Testis (tissue), 2 donors: ENCODE measurements at regions not wholly inside any gene's neighbourhood (a gene's known extent, or its start where the extent isn't known, plus 50 kb on each side); places are given as distances from the start of the nearest gene placed in this dataset.

Experiments
- DNase-seq: peaks from one replicate; pipeline ENCODE4 v3.0.0-alpha.2; 2019
- H3K27ac ChIP-seq, 2 donors: fragments of 200-600 bp; sonication (generic); one replicate each; pipeline ENCODE4 v1.5.1; 2019
- H3K27me3 ChIP-seq: fragments of 200-600 bp; sonication (generic); one replicate; pipeline ENCODE4 v1.5.1; 2019
- H3K36me3 ChIP-seq: fragments of 200-600 bp; sonication (generic); one replicate; pipeline ENCODE4 v1.5.1; 2017; ENCODE audit warnings: low read depth; ENCODE audit errors: missing control alignments
- H3K4me1 ChIP-seq: fragments of 200-600 bp; sonication (generic); one replicate; pipeline ENCODE4 v1.5.1; 2019
- H3K4me3 ChIP-seq, 2 donors: fragments of 200-600 bp; sonication (generic); one replicate each; pipeline ENCODE4 v1.5.1; 2017 to 2019
- H3K9me3 ChIP-seq: fragments of 200-600 bp; sonication (generic); one replicate; pipeline ENCODE4 v1.5.1; 2017
- POLR2A ChIP-seq: fragments of 450-650 bp; IDR thresholded peaks from one replicate; pipeline ENCODE4 v1.6.1; 2017; ENCODE audit warnings: antibody characterized with exemption, mild to moderate bottlenecking, moderate library complexity
- WGBS, 2 donors: methylation state at CpG; one replicate each; pipeline ENCODE4 v1.1.5; 2018; 5-methylcytosine and 5-hydroxymethylcytosine counted together
- intact Hi-C: fragments of 100-400 bp; cut with DNase I; formaldehyde crosslinking; loops from one replicate; pipeline ENCODE4 v1.15.1; 2023; ENCODE audit warnings: low total_unique reads
- TF ChIP-seq, protein P1 (sequence below), 3 experiments: fragments of 450-650 bp in 2 of 3; fragments of 200-600 bp in 1 of 3; sonication (generic) in 1 of 3; IDR thresholded peaks; one replicate each; pipeline ENCODE4 v1.5.1; 2016 to 2019; ENCODE audit warnings: antibody characterized with exemption in 3 of 3, mild to moderate bottlenecking in 2 of 3, moderate library complexity in 1 of 3

DNA sequence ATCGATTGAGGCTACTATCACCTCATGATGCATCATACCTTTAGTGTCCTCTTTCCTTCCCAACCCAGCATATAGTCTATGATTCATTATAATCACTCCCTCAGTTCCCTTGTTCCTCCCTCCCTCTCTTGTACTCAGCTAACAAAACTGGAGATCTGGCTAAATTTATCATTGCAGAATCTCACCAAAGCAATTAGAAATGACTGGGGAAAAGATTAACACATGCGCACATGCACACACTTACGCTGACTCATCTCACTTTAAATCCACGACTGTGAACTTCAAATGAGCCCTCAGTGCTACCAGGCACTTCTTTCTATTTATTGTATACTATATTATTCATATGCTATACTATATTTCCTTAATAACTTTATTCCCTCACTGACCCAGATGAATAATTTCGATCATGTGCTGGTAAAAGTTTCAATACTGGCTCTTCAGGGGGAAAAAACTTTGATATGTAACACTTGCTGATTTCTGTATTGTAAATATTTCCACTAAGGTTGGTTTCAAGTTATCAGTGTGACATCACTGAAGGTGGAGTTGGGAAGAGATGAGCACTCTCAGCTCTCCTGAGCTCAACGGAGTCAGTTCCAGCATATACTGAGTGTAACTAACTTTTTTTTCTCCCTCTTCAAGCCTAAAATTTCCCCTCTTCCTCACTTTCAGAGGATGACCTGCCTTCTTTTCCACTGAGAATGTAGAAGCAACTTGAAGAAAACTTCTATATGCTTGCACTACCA, 613.7 kb upstream of the B3GALT2 start:
- no peaks in the 10 kb centered on the region for H3K9me3 ChIP-seq
- H3K4me3 ChIP-seq: no peak overlapping the region
- H3K27ac ChIP-seq: no peak overlapping the region
- DNase-seq: no peak
- no peak for TF ChIP-seq POLR2A
- TF ChIP-seq, protein P1, sequence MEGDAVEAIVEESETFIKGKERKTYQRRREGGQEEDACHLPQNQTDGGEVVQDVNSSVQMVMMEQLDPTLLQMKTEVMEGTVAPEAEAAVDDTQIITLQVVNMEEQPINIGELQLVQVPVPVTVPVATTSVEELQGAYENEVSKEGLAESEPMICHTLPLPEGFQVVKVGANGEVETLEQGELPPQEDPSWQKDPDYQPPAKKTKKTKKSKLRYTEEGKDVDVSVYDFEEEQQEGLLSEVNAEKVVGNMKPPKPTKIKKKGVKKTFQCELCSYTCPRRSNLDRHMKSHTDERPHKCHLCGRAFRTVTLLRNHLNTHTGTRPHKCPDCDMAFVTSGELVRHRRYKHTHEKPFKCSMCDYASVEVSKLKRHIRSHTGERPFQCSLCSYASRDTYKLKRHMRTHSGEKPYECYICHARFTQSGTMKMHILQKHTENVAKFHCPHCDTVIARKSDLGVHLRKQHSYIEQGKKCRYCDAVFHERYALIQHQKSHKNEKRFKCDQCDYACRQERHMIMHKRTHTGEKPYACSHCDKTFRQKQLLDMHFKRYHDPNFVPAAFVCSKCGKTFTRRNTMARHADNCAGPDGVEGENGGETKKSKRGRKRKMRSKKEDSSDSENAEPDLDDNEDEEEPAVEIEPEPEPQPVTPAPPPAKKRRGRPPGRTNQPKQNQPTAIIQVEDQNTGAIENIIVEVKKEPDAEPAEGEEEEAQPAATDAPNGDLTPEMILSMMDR (IDR thresholded peaks at IDR 0.05): no peak
- no peaks in the 10 kb centered on the region for H3K27me3 ChIP-seq
- no peaks in the 10 kb centered on the region for H3K4me1 ChIP-seq
- H3K36me3 ChIP-seq: no peaks in the 10 kb centered on the region
- WGBS, 2 donors: 90 to 92% methylated on average over 6 of the region's 6 CpGs
- intact Hi-C loops: no loop called here

DNA sequence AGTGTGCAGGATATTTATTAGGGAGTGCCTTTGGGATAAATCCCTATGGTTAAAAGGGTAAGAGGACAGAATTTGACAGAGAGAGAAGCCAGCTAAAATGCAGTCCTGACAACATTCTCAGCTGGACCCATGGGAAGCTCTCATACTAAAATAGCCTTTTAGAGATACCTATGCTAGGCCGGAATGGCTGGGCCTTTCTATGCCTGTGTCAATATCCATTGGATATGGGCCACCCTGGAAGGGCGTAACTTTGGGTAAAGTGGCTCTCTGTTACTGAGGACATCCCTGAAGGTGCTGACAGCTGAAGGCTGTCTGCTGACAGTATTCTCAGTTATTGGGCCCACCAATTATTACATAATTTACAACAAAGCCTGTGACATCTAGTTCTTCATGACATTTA, 613.0 kb upstream of the B3GALT2 start:
- intact Hi-C loops: no loop called here
- TF ChIP-seq POLR2A: no peak
- TF ChIP-seq, protein P1 (IDR thresholded peaks at IDR 0.05): no peak
- no peaks in the 10 kb centered on the region for H3K4me1 ChIP-seq
- H3K4me3 ChIP-seq: no peak overlapping the region
- no peaks in the 10 kb centered on the region for H3K36me3 ChIP-seq
- no peak overlapping the region for H3K27ac ChIP-seq
- no peak for DNase-seq
- no peaks in the 10 kb centered on the region for H3K9me3 ChIP-seq
- WGBS, 2 donors: 93 to 94% methylated on average over 2 of the region's 2 CpGs
- H3K27me3 ChIP-seq: no peaks in the 10 kb centered on the region

DNA sequence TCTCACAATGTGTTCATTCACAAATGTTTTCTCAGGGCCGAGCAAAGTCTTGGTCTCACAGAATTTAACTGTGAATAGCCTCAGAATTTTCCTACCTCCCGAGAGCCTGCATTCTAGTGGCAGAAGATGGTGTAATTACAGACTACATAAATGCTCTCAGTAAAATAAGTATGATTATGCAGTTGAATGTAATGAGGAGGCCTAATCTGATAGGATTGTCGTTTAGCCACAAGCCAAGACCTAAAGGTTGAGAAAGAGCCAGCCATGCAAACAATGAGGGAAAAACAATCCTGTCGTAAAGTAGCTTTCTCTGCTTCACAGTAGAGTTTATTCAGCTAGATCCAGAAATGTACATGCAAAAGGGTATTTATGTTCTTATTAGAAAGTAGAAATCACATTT, 607.8 kb upstream of the B3GALT2 start:
- Histone ChIP-seq H3K36me3 (no peaks in the 10 kb centered on the region), H3K27ac (no peak overlapping the region), H3K27me3 (no peaks in the 10 kb centered on the region), H3K4me1 (no peaks in the 10 kb centered on the region), H3K9me3 (no peaks in the 10 kb centered on the region), H3K4me3 (no peak overlapping the region)
- DNase-seq: no peak
- 49 to 55% methylated on average over 4 of the region's 4 CpGs for WGBS, 2 donors
- intact Hi-C loops: no loop called here
- TF ChIP-seq POLR2A: no peak
- TF ChIP-seq, protein P1 (IDR thresholded peaks at IDR 0.05): no peak

DNA sequence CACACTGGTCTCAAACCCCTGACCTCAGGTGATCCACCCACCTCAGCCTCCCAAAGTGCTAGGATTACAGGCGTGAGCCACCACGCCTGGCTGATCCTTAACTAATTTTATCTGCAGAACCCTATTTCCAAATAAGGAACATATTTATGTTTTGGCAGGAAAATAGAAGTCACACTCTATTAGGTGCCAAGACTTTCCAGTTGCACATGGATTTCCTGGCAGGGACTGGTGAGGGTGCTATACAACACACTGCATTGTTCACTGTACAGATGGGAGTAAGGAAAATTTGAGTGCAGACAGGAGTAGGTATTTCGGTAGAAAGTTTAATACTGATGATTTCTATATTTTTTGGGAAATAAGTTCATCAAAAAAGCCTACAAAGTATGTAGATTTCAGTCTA, 605.3 kb upstream of the B3GALT2 start:
- no peaks in the 10 kb centered on the region for H3K27me3 ChIP-seq
- no peaks in the 10 kb centered on the region for H3K36me3 ChIP-seq
- H3K4me1 ChIP-seq: no peaks in the 10 kb centered on the region
- no peak overlapping the region for H3K4me3 ChIP-seq
- no peak overlapping the region for H3K27ac ChIP-seq
- no peaks in the 10 kb centered on the region for H3K9me3 ChIP-seq
- 96 to 98% methylated on average over 3 of the region's 3 CpGs for WGBS, 2 donors
- TF ChIP-seq POLR2A: no peak
- TF ChIP-seq, protein P1 (IDR thresholded peaks at IDR 0.05): no peak
- DNase-seq: no peak
- intact Hi-C loops: no loop called here

DNA sequence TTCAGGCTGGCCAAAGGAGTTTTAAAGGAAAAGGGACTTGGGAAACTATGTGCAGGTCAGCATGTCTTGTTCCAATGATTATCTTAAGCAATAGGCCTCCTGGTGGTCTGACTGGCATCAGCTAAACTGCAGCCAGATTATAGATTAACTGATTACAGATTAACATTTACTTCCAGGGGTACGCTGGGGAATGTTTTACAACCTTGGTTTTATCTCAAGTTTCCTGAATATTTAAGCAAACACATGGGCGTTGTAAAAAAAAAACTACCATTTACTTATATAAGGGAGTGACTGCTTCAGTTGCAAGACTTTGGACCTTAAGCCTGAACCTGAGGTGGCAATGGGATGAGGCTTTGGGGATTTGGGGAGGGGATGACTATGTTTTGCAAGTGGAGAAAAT, 600.6 kb upstream of the B3GALT2 start:
- intact Hi-C loops: no loop called here
- DNase-seq: no peak
- H3K36me3 ChIP-seq: no peaks in the 10 kb centered on the region
- H3K4me1 ChIP-seq: no peaks in the 10 kb centered on the region
- TF ChIP-seq, protein P1 (IDR thresholded peaks at IDR 0.05): no peak
- TF ChIP-seq POLR2A: no peak
- 60 to 87% methylated on average over 2 of the region's 2 CpGs for WGBS, 2 donors
- no peaks in the 10 kb centered on the region for H3K9me3 ChIP-seq
- H3K4me3 ChIP-seq: no peak overlapping the region
- no peak overlapping the region for H3K27ac ChIP-seq
- no peaks in the 10 kb centered on the region for H3K27me3 ChIP-seq
